ENCODE measurements at regions not wholly inside any gene's neighbourhood (a gene's known extent, or its start where the extent isn't known, plus 50 kb on each side); places are given as distances from the start of the nearest gene placed in this dataset.

DNA sequence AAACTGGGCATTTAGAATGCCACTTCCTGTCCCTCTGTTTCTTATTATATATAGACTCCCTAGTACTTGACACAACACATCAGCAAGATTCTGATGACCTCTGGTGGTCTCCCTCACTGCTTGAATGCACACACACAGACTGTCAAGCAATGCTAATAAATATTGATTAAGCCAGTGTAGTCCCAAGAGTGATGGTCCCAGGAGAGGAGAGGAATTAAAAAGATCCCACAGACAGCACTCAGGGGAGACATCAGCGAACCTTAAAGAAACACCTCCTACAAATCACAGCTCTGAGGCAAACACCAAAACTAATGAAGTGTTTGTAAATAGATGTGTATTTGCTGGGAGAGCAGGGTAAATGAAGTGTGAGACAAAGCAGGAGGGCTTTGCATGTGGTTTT lies 1291.2 kb downstream of the XPNPEP1 start:
- TF ChIP-seq, protein P1, sequence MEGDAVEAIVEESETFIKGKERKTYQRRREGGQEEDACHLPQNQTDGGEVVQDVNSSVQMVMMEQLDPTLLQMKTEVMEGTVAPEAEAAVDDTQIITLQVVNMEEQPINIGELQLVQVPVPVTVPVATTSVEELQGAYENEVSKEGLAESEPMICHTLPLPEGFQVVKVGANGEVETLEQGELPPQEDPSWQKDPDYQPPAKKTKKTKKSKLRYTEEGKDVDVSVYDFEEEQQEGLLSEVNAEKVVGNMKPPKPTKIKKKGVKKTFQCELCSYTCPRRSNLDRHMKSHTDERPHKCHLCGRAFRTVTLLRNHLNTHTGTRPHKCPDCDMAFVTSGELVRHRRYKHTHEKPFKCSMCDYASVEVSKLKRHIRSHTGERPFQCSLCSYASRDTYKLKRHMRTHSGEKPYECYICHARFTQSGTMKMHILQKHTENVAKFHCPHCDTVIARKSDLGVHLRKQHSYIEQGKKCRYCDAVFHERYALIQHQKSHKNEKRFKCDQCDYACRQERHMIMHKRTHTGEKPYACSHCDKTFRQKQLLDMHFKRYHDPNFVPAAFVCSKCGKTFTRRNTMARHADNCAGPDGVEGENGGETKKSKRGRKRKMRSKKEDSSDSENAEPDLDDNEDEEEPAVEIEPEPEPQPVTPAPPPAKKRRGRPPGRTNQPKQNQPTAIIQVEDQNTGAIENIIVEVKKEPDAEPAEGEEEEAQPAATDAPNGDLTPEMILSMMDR (IDR thresholded peaks at IDR 0.05): no peak
- intact Hi-C loops (cut with DNase I, micrococcal nuclease): no loop called here
- H3K4me1 ChIP-seq (ENCODE audit: low read depth): no peaks in the 10 kb centered on the region
- no peak overlapping the region for H3K4me3 ChIP-seq
- no peaks in the 10 kb centered on the region for H3K36me3 ChIP-seq (ENCODE audit: low read depth)
- no peaks in the 10 kb centered on the region for H3K9me3 ChIP-seq
- DNase-seq: no peak
- no peak for ATAC-seq

DNA sequence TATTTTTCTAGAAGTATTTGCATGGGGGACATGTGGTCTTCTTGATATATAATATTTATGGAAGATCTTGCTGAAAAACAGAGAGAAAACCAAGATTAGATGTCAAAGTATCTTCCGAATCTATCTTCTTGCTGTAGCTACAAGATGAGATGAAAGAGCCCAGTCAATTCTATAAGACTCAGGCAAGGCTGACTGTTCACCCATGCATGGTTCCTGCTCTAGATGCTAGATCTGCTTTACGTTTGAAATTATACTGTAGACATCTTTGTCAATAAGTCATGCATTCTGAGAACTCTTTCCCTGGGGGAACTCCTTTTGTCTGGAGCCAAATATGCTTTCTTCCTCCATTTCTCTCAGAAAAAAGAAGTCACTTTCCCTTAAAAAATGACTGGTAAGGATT lies 1292.0 kb downstream of the XPNPEP1 start:
- no peak for DNase-seq
- ATAC-seq: no peak
- Histone ChIP-seq H3K36me3 (ENCODE audit: low read depth) (no peaks in the 10 kb centered on the region), H3K9me3 (no peaks in the 10 kb centered on the region), H3K4me1 (ENCODE audit: low read depth) (no peaks in the 10 kb centered on the region), H3K4me3 (no peak overlapping the region)
- intact Hi-C loops (cut with DNase I, micrococcal nuclease): no loop called here
- TF ChIP-seq, protein P1 (IDR thresholded peaks at IDR 0.05): no peak

DNA sequence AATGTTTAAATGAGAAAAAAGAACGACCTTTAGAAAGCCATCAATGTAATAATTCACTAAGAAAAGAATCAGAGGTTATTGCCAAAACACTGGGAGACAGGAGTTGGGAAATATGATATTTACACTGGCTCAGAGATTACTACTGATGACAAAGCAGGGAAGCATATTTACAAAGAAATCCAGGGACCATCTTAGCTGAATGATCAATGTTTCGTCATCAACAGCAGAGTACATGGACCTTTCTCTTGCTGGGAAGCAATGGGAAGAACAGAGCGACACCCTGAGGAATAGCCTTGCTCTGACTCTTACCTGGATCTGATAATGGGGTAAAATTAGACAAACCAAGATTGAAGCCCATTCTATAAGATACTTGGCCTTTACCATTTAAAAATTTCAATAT lies 1293.5 kb downstream of the XPNPEP1 start:
- intact Hi-C loops (cut with DNase I, micrococcal nuclease): no loop called here
- DNase-seq (no peak), ATAC-seq (no peak)
- H3K36me3 ChIP-seq (ENCODE audit: low read depth): no peaks in the 10 kb centered on the region
- no peaks in the 10 kb centered on the region for H3K9me3 ChIP-seq
- no peaks in the 10 kb centered on the region for H3K4me1 ChIP-seq (ENCODE audit: low read depth)
- no peak overlapping the region for H3K4me3 ChIP-seq
- TF ChIP-seq, protein P1 (IDR thresholded peaks at IDR 0.05): no peak

DNA sequence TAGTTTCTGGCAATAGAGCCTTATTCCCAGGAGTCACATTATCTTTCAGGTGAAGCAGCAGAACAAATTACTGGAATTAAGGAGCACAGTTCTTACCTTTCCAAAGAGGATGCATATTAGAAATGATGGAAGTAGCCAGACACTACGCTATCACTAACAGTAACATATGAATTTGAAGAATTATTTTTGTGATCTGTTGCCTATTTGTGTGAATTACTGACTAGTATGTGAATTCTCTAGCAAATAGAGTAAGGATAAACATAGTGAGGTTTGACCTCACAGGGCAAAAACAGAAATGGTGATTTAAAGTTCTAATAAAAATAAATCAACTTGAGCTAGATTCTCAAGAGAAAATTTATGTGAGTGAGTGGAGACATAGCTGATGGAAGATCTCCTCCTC lies 1299.3 kb downstream of the XPNPEP1 start:
- intact Hi-C loops (cut with DNase I, micrococcal nuclease): no loop called here
- TF ChIP-seq, protein P1 (IDR thresholded peaks at IDR 0.05): no peak
- Histone ChIP-seq H3K36me3 (ENCODE audit: low read depth) (no peaks in the 10 kb centered on the region), H3K4me3 (no peak overlapping the region), H3K4me1 (ENCODE audit: low read depth) (no peaks in the 10 kb centered on the region), H3K9me3 (no peaks in the 10 kb centered on the region)
- DNase-seq (no peak), ATAC-seq (no peak)

DNA sequence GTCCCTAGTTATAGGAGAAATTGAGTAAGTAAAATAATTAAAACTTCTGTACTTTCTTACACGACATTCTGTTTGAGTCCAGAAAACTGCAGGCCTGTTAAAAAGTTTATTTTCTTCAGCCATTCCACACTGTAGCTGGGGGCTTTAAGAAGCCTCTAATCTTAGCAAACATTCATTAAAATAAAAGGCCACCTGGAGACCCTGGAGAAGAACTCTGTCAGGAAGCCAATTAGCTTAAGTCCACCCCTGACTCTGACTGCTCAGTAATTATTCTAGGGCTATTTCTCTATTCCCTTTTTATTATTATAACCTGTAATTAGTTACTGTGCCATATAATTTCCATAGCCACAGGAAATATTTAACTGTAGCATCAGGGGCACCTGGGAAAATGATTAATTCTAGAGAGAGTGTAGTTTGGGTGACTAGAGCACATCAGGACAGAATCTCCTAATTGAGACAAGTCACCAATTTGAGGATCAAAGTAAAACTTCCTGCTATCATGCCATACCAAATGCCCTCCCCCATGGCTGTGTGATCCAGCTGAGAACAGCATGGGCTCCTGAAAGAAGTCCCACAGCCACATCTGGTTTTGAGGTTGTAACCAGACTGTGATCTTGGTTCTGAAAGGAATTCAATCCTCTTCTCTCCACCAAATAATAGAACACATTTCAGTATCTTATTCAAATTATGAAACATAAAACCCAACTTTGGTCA lies 1302.3 kb downstream of the XPNPEP1 start:
- Histone ChIP-seq H3K9me3 (no peaks in the 10 kb centered on the region), H3K4me1 (ENCODE audit: low read depth) (no peaks in the 10 kb centered on the region), H3K36me3 (ENCODE audit: low read depth) (no peaks in the 10 kb centered on the region), H3K4me3 (no peak overlapping the region)
- DNase-seq: no peak
- no peak for ATAC-seq
- intact Hi-C loops (cut with DNase I, micrococcal nuclease): no loop called here
- TF ChIP-seq, protein P1 (IDR thresholded peaks at IDR 0.05): no peak

Data from mucosa of descending colon (tissue), 3 donors.